SK-N-SH treated with all-trans-retinoic acid at 6 μM for 48 hours (cell line): ENCODE measurements at regions not wholly inside any gene's neighbourhood (a gene's known extent, or its start where the extent isn't known, plus 50 kb on each side); places are given as distances from the start of the nearest gene placed in this dataset.

ENCODE experiments used
- ATAC-seq: fragments of 200-7000 bp; cut with Tn5 transposase; 3 replicates; pipeline ENCODE4 v1.9.1; 2020; ENCODE audit warnings: mild to moderate bottlenecking, moderate library complexity
- ARNTL ChIP-seq: fragments of 450-650 bp; formaldehyde crosslinking; IDR thresholded peaks from 2 replicates; pipeline ENCODE4 v1.5.0; 2020; ENCODE audit warnings: low read depth, mild to moderate bottlenecking, moderate library complexity, borderline replicate concordance
- BACH2 ChIP-seq: fragments of 250-450 bp; sonication (Bioruptor Pico); IDR thresholded peaks from 2 replicates; pipeline ENCODE4 v1.9.0; 2021; ENCODE audit warnings: mild to moderate bottlenecking, borderline replicate concordance
- CREB5 ChIP-seq: fragments of 250-450 bp; sonication (Bioruptor Pico); IDR thresholded peaks from 2 replicates; pipeline ENCODE4 v1.5.1; 2020; ENCODE audit warnings: low read depth, mild to moderate bottlenecking, moderate library complexity
- CSDC2 ChIP-seq: fragments of 250-450 bp; sonication (Bioruptor Pico); IDR thresholded peaks from 2 replicates; pipeline ENCODE4 v1.5.0; 2020; ENCODE audit warnings: mild to moderate bottlenecking, moderate library complexity
- CSRNP3 ChIP-seq: fragments of 250-450 bp; sonication (Bioruptor Pico); IDR thresholded peaks from 2 replicates; pipeline ENCODE4 v1.5.1; 2021; ENCODE audit warnings: mild to moderate bottlenecking, moderate library complexity
- ESRRG ChIP-seq: fragments of 250-450 bp; sonication (Bioruptor Pico); IDR thresholded peaks from 2 replicates; pipeline ENCODE4 v1.6.1; 2021; ENCODE audit warnings: mild to moderate bottlenecking
- GLIS3 ChIP-seq: fragments of 250-450 bp; sonication (Bioruptor Pico); IDR thresholded peaks from 2 replicates; pipeline ENCODE4 v1.5.0; 2020; ENCODE audit warnings: mild to moderate bottlenecking, moderate library complexity
- ISL1 ChIP-seq: fragments of 250-450 bp; sonication (Bioruptor Pico); IDR thresholded peaks from 2 replicates; pipeline ENCODE4 v2.1.2; 2022; ENCODE audit warnings: mild to moderate bottlenecking, moderate library complexity
- PATZ1 ChIP-seq: fragments of 250-450 bp; sonication (Bioruptor Pico); IDR thresholded peaks from 2 replicates; pipeline ENCODE4 v1.8.0; 2020; ENCODE audit warnings: mild to moderate bottlenecking, moderate library complexity, borderline replicate concordance
- POU6F1 ChIP-seq: fragments of 250-450 bp; sonication (Bioruptor Pico); IDR thresholded peaks from 2 replicates; pipeline ENCODE4 v1.8.0; 2021; ENCODE audit warnings: low read depth, mild to moderate bottlenecking, moderate library complexity, borderline replicate concordance
- PPARA ChIP-seq: fragments of 250-450 bp; sonication (Bioruptor Pico); IDR thresholded peaks from 2 replicates; pipeline ENCODE4 v1.5.0; 2020; ENCODE audit warnings: mild to moderate bottlenecking, borderline replicate concordance
- SNAI2 ChIP-seq: fragments of 250-450 bp; sonication (Bioruptor Pico); IDR thresholded peaks from 2 replicates; pipeline ENCODE4 v1.5.0; 2020; ENCODE audit warnings: mild to moderate bottlenecking, moderate library complexity
- TCF4 ChIP-seq: fragments of 250-450 bp; sonication (Bioruptor Pico); IDR thresholded peaks from 2 replicates; pipeline ENCODE4 v1.8.0; 2021; ENCODE audit warnings: mild to moderate bottlenecking, moderate library complexity, borderline replicate concordance
- TOX ChIP-seq: fragments of 250-450 bp; sonication (Bioruptor Pico); IDR thresholded peaks from 2 replicates; pipeline ENCODE4 v1.8.0; 2021; ENCODE audit warnings: mild to moderate bottlenecking, moderate library complexity, borderline replicate concordance
- ZC3H10 ChIP-seq: fragments of 250-450 bp; sonication (Bioruptor Pico); IDR thresholded peaks from 2 replicates; pipeline ENCODE4 v1.5.1; 2021; ENCODE audit warnings: mild to moderate bottlenecking, moderate library complexity
- ZFP3 ChIP-seq: fragments of 250-450 bp; sonication (Bioruptor Pico); IDR thresholded peaks from 2 replicates; pipeline ENCODE4 v1.5.0; 2020; ENCODE audit warnings: mild to moderate bottlenecking, moderate library complexity
- ZFP30 ChIP-seq: fragments of 450-650 bp; formaldehyde crosslinking; IDR thresholded peaks from 2 replicates; pipeline ENCODE4 v1.5.0; 2022; ENCODE audit warnings: mild to moderate bottlenecking, moderate library complexity
- ZNF565 ChIP-seq: fragments of 450-650 bp; formaldehyde crosslinking; conservative IDR thresholded peaks from 2 replicates; pipeline ENCODE4 v1.5.0; 2020; ENCODE audit warnings: low read depth, mild to moderate bottlenecking, moderate library complexity
- ZNF70 ChIP-seq: fragments of 450-650 bp; formaldehyde crosslinking; IDR thresholded peaks from 2 replicates; pipeline ENCODE4 v1.5.0; 2020; ENCODE audit warnings: mild to moderate bottlenecking, moderate library complexity
- ZNF8 ChIP-seq: fragments of 450-650 bp; formaldehyde crosslinking; IDR thresholded peaks from 2 replicates; pipeline ENCODE4 v1.5.0; 2020; ENCODE audit warnings: mild to moderate bottlenecking, moderate library complexity

- ATAC-seq = peak; percentile 79
- TF ChIP-seq GLIS3 (CRISPR knock-in tag) (no peak), TCF4 (peak; percentile 41), PATZ1 (CRISPR knock-in tag) (no peak), ISL1 (CRISPR knock-in tag) (peak; percentile 75)
Observed at GRCh38 chr9:94159069-94159939, 75.0 kb downstream of the PTPDC1 start.

GRCh38 chr9:94160594-94161501 lies 76.6 kb downstream of the PTPDC1 start:
- TF ChIP-seq ESRRG (no peak), CREB5 (CRISPR knock-in tag) (no peak), PATZ1 (CRISPR knock-in tag) (no peak), ZNF70 (CRISPR knock-in tag) (no peak), TOX (CRISPR knock-in tag) (no peak), POU6F1 (CRISPR knock-in tag) (no peak), GLIS3 (CRISPR knock-in tag) (no peak), CSDC2 (no peak), PPARA (CRISPR knock-in tag) (no peak), ISL1 (CRISPR knock-in tag) (no peak), SNAI2 (CRISPR knock-in tag) (no peak), BACH2 (no peak), CSRNP3 (CRISPR knock-in tag) (no peak), ZFP30 (CRISPR knock-in tag) (no peak), ZNF565 (no peak), ARNTL (CRISPR knock-in tag) (no peak), ZC3H10 (CRISPR knock-in tag) (no peak), ZFP3 (CRISPR knock-in tag) (no peak)
- ATAC-seq = no peak

- no peak for ATAC-seq
- no peak for TF ChIP-seq ARNTL (CRISPR knock-in tag)
- no peak for TF ChIP-seq PATZ1 (CRISPR knock-in tag)
- TF ChIP-seq ZFP3 (CRISPR knock-in tag) = no peak
- no peak for TF ChIP-seq ZNF8 (CRISPR knock-in tag)
- TF ChIP-seq POU6F1 (CRISPR knock-in tag) = no peak
- TF ChIP-seq ZNF70 (CRISPR knock-in tag) = no peak
- no peak for TF ChIP-seq CSDC2
Observed at GRCh38 chr9:94161673-94162072, 77.4 kb downstream of the PTPDC1 start.
